Lower lobe of right lung (tissue), 2 donors: ENCODE measurements at regions not wholly inside any gene's neighbourhood (a gene's known extent, or its start where the extent isn't known, plus 50 kb on each side); places are given as distances from the start of the nearest gene placed in this dataset.

Experiments
- ATAC-seq, 2 donors: fragments of 200-7000 bp; cut with Tn5 transposase; one replicate each; pipeline ENCODE4 v1.9.1; 2020 to 2022; ENCODE audit warnings: mild to moderate bottlenecking in 2 of 2, moderate library complexity in 2 of 2
- DNase-seq: peaks from one replicate; pipeline ENCODE4 v3.0.0-alpha.2; 2020
- H3K27ac ChIP-seq: fragments of 200-600 bp; one replicate; pipeline ENCODE4 v1.8.0; 2022
- H3K27me3 ChIP-seq: fragments of 200-600 bp; one replicate; pipeline ENCODE4 v1.8.0; 2022; ENCODE audit warnings: low read depth
- H3K36me3 ChIP-seq: fragments of 200-600 bp; one replicate; pipeline ENCODE4 v1.8.0; 2022; ENCODE audit warnings: mild to moderate bottlenecking
- H3K4me1 ChIP-seq: fragments of 200-600 bp; one replicate; pipeline ENCODE4 v1.8.0; 2022
- H3K4me3 ChIP-seq: fragments of 200-600 bp; one replicate; pipeline ENCODE4 v1.8.0; 2022; ENCODE audit warnings: mild to moderate bottlenecking
- H3K9me3 ChIP-seq: fragments of 200-600 bp; one replicate; pipeline ENCODE4 v1.8.0; 2022
- intact Hi-C: fragments of 100-400 bp; cut with DNase I; formaldehyde crosslinking; loops from one replicate; pipeline ENCODE4 v1.11.0; 2022
- TF ChIP-seq, protein P1 (sequence below): fragments of 200-600 bp; IDR thresholded peaks from one replicate; pipeline ENCODE4 v1.8.0; 2022; ENCODE audit warnings: antibody characterized with exemption, mild to moderate bottlenecking
- donor health status: DM: no; HTN: yes; CAD: no; lungs with severe emphysema.

- no peaks in the 10 kb centered on the region for H3K9me3 ChIP-seq
- no peak overlapping the region for H3K4me3 ChIP-seq
- H3K36me3 ChIP-seq: no peaks in the 10 kb centered on the region
- intact Hi-C loops: no loop called here
- H3K27ac ChIP-seq: no peak overlapping the region
- no peak for ATAC-seq
- DNase-seq: no peak
- no peaks in the 10 kb centered on the region for H3K4me1 ChIP-seq
- no peaks in the 10 kb centered on the region for H3K27me3 ChIP-seq
- TF ChIP-seq, protein P1, sequence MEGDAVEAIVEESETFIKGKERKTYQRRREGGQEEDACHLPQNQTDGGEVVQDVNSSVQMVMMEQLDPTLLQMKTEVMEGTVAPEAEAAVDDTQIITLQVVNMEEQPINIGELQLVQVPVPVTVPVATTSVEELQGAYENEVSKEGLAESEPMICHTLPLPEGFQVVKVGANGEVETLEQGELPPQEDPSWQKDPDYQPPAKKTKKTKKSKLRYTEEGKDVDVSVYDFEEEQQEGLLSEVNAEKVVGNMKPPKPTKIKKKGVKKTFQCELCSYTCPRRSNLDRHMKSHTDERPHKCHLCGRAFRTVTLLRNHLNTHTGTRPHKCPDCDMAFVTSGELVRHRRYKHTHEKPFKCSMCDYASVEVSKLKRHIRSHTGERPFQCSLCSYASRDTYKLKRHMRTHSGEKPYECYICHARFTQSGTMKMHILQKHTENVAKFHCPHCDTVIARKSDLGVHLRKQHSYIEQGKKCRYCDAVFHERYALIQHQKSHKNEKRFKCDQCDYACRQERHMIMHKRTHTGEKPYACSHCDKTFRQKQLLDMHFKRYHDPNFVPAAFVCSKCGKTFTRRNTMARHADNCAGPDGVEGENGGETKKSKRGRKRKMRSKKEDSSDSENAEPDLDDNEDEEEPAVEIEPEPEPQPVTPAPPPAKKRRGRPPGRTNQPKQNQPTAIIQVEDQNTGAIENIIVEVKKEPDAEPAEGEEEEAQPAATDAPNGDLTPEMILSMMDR: no peak
Measured at GRCh38 chr9:16976427-16976826, 106.0 kb upstream of the BNC2 start.

GRCh38 chr9:16974436-16974835, 104.0 kb upstream of the BNC2 start:
- Histone ChIP-seq H3K27me3 (no peaks in the 10 kb centered on the region), H3K4me3 (no peak overlapping the region), H3K36me3 (no peaks in the 10 kb centered on the region), H3K27ac (no peak overlapping the region), H3K9me3 (no peaks in the 10 kb centered on the region), H3K4me1 (no peaks in the 10 kb centered on the region)
- ATAC-seq (no peak), DNase-seq (no peak)
- intact Hi-C loops: no loop called here
- TF ChIP-seq, protein P1: no peak

DNA sequence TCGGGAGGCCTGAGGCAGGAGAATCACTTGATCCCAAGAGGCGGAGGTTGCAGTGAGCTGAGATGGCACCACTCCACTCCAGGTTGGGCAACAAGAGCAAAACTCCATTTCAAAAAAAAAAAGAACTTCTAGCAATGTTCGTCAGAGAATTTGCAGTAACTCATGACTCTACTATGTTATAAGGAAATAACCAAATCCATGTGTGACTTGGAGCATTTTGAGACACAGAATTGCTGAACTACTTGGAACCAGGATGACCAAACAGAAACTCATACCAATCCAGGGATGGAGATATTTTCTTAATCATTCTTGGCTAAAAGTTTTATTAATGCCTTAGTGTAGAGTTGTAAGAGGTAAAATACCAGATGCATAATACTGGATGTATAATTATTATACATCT, 99.9 kb upstream of the BNC2 start:
- intact Hi-C loops: no loop called here
- TF ChIP-seq, protein P1: no peak

DNA sequence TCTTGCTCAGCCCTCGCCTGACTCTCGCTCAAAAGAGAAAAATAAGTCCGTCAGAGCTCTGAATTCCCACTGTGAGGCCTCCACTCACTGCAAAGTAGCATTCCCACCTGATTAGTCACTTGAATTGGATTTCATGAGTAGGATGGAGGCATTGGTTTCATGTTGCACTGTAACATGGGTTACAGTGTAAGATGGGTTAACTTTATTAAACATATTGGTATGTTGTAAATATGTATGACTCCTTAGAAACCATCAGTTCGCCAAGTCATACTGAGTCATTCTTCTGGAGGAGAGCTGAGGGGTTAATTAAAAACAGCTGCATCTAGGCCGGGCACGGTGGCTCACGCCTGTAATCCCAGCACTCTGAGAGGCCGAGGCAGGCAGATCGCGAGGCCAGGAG, 93.8 kb upstream of the BNC2 start:
- no peak overlapping the region for H3K4me3 ChIP-seq
- DNase-seq (no peak), ATAC-seq (no peak)
- H3K27me3 ChIP-seq: no peaks in the 10 kb centered on the region
- intact Hi-C loops: no loop called here
- no peak overlapping the region for H3K27ac ChIP-seq
- H3K36me3 ChIP-seq: no peaks in the 10 kb centered on the region
- H3K4me1 ChIP-seq: no peaks in the 10 kb centered on the region
- peaks cover 8% of the 10 kb centered on the region for H3K9me3 ChIP-seq
- TF ChIP-seq, protein P1: no peak

More for the DNA sequence above, 99.9 kb upstream of the BNC2 start:
- Histone ChIP-seq H3K36me3 (no peaks in the 10 kb centered on the region), H3K27me3 (no peaks in the 10 kb centered on the region), H3K27ac (no peak overlapping the region), H3K9me3 (no peaks in the 10 kb centered on the region), H3K4me1 (no peaks in the 10 kb centered on the region), H3K4me3 (no peak overlapping the region)
- DNase-seq: no peak
- no peak for ATAC-seq

GRCh38 chr9:16960084-16960483, 89.6 kb upstream of the BNC2 start:
- H3K4me1 ChIP-seq: no peaks in the 10 kb centered on the region
- H3K36me3 ChIP-seq: no peaks in the 10 kb centered on the region
- no peak overlapping the region for H3K4me3 ChIP-seq
- DNase-seq: no peak
- intact Hi-C loops: no loop called here
- H3K27me3 ChIP-seq: no peaks in the 10 kb centered on the region
- ATAC-seq: no peak
- H3K27ac ChIP-seq: no peak overlapping the region
- H3K9me3 ChIP-seq: peaks cover 8% of the 10 kb centered on the region
- TF ChIP-seq, protein P1: no peak

DNA sequence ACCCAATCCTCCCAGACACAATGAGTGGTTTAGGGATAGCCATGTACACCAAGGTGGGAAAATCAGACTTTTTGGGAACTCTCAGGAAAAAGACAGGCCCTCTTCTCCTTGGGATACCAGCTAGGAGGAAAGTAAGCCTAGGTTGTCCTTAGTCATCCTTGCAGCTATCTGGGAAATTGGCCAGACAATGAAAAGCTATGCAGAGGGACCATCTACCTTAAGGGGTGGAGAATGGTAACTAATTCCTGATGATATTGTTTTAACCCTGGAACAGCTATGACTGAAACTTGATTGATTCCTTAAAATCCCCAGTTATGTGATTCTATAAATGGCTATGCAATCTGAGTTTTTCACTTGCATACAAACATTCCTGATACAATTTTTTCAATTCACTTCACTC, 88.9 kb upstream of the BNC2 start:
- H3K27me3 ChIP-seq: no peaks in the 10 kb centered on the region
- no peak for DNase-seq
- H3K4me3 ChIP-seq: no peak overlapping the region
- H3K9me3 ChIP-seq: peaks cover 8% of the 10 kb centered on the region
- no peaks in the 10 kb centered on the region for H3K4me1 ChIP-seq
- no peak for ATAC-seq
- TF ChIP-seq, protein P1: no peak
- H3K27ac ChIP-seq: no peak overlapping the region
- intact Hi-C loops: no loop called here
- H3K36me3 ChIP-seq: no peaks in the 10 kb centered on the region
